ENCODE measurements at regions not wholly inside any gene's neighbourhood (a gene's known extent, or its start where the extent isn't known, plus 50 kb on each side); places are given as distances from the start of the nearest gene placed in this dataset.

GRCh38 chr2:64867253-64867996, 121.8 kb upstream of the SLC1A4 start:
- no peak for TF ChIP-seq CTCF (IDR thresholded peaks at IDR 0.05; ENCODE audit: extremely low read depth in 1 of 2, insufficient read depth in 1 of 2, low read depth in 1 of 2, low read length in 2 of 2)
- no peak for TF ChIP-seq EZH2 (IDR thresholded peaks at IDR 0.05; ENCODE audit: borderline replicate concordance, low read depth, low read length, severe bottlenecking)
- no peak for TF ChIP-seq POLR2AphosphoS5 (IDR thresholded peaks at IDR 0.05; ENCODE audit: insufficient read depth, low read depth, low read length)
- TF ChIP-seq POLR2A (IDR thresholded peaks at IDR 0.05; ENCODE audit: low read depth, low read length): no peak

Measured in endothelial cell of umbilical vein (primary cell).